Stomach (tissue), 4 donors: ENCODE measurements at regions not wholly inside any gene's neighbourhood (a gene's known extent, or its start where the extent isn't known, plus 50 kb on each side); places are given as distances from the start of the nearest gene placed in this dataset.

Source experiments
- EP300 ChIP-seq: sonication (generic); formaldehyde crosslinking; IDR thresholded peaks from one replicate; pipeline ENCODE4 v1.6.1; 2017; ENCODE audit warnings: antibody characterized with exemption
- POLR2A ChIP-seq, 4 donors: fragments of 450-650 bp; IDR thresholded peaks; one replicate each; pipeline ENCODE4 v1.6.1; 2016; ENCODE audit warnings: antibody characterized with exemption in 4 of 4, control low read depth in 2 of 4, mild to moderate bottlenecking in 1 of 4, moderate library complexity in 1 of 4
- POLR2AphosphoS5 ChIP-seq, 3 donors: sonication (generic); formaldehyde crosslinking; IDR thresholded peaks; one replicate each; pipeline ENCODE4 v1.6.1; 2016; ENCODE audit warnings: antibody characterized with exemption in 3 of 3
- TF ChIP-seq, protein P1 (sequence below), 7 experiments: fragments of 450-650 bp in 4 of 7; fragments of 200-600 bp in 3 of 7; sonication (generic) in 3 of 7; IDR thresholded peaks; one replicate each; pipeline ENCODE4 v1.5.1; 2016 to 2019; ENCODE audit warnings: antibody characterized with exemption in 7 of 7, control low read depth in 2 of 7, mild to moderate bottlenecking in 1 of 7

DNA sequence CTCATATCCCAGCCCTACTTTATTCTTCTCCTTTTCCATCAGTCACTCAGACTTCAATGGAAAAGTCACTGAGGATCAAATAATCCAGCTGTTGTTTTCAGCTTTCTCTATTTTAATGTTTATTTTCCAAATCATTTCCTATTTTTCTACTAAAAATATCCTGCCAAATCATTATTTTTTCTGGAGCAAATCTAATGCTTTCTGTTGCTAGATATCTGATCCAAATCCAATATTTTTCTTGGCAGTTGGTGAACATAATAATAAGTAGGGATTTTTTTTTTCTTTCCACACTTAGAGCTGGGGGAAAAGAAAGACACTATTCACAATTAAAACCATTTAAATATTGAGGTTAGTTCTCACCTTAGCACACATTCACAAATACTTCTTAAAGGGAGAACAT, 656.1 kb downstream of the DACH1 start:
- TF ChIP-seq POLR2A (IDR thresholded peaks at IDR 0.05) (no peak), EP300 (no peak), POLR2AphosphoS5 (IDR thresholded peaks at IDR 0.05) (no peak)
- TF ChIP-seq, protein P1, sequence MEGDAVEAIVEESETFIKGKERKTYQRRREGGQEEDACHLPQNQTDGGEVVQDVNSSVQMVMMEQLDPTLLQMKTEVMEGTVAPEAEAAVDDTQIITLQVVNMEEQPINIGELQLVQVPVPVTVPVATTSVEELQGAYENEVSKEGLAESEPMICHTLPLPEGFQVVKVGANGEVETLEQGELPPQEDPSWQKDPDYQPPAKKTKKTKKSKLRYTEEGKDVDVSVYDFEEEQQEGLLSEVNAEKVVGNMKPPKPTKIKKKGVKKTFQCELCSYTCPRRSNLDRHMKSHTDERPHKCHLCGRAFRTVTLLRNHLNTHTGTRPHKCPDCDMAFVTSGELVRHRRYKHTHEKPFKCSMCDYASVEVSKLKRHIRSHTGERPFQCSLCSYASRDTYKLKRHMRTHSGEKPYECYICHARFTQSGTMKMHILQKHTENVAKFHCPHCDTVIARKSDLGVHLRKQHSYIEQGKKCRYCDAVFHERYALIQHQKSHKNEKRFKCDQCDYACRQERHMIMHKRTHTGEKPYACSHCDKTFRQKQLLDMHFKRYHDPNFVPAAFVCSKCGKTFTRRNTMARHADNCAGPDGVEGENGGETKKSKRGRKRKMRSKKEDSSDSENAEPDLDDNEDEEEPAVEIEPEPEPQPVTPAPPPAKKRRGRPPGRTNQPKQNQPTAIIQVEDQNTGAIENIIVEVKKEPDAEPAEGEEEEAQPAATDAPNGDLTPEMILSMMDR (IDR thresholded peaks at IDR 0.05) = no peak
